OCI-LY7 (cell line): ENCODE measurements at regions not wholly inside any gene's neighbourhood (a gene's known extent, or its start where the extent isn't known, plus 50 kb on each side); places are given as distances from the start of the nearest gene placed in this dataset.

ENCODE experiments used
- BruUV-seq: library from RNA; stranded (reverse); fragments of 400-500 nt; replicated peaks from 2 replicates; lab custom pipeline; 2021; lab: Mats Ljungman, UMichigan
- CTCF ChIA-PET: fragments of 300-600 bp; sonication (Branson Sonifier 250); formaldehyde crosslinking; loops from one replicate; lab custom pipeline; 2022; ENCODE audit warnings: antibody characterized with exemption; ENCODE audit not compliant: unreplicated experiment; lab: Charles Lee
- POLR2A ChIA-PET: fragments of 300-600 bp; sonication (Branson Sonifier 250); formaldehyde crosslinking; loops from one replicate; lab custom pipeline; 2022; ENCODE audit warnings: antibody characterized with exemption; lab: Charles Lee
- DNase-seq: peaks from one replicate; pipeline ENCODE4 v3.0.0-alpha.2; 2015; ENCODE audit warnings: low spot score
- H2AFZ ChIP-seq: fragments of 200-600 bp; sonication (generic), shearing (Covaris generic); 2 replicates; pipeline ENCODE4 v1.6.1; 2014; ENCODE audit warnings: mild to moderate bottlenecking, antibody characterized with exemption, low read length, moderate library complexity
- H3K27ac ChIP-seq: fragments of 200-600 bp; sonication (generic); 2 replicates; pipeline ENCODE4 v1.5.1; 2014; ENCODE audit warnings: mixed run types, low read depth, mild to moderate bottlenecking, moderate library complexity, low read length, inconsistent platforms; ENCODE audit not compliant: poor library complexity, severe bottlenecking
- H3K36me3 ChIP-seq: fragments of 200-600 bp; sonication (generic); 2 replicates; pipeline ENCODE4 v1.6.1; 2014; ENCODE audit warnings: mild to moderate bottlenecking, antibody characterized with exemption, low read length, moderate library complexity, mixed read lengths; ENCODE audit not compliant: insufficient read depth
- H3K4me1 ChIP-seq: fragments of 200-600 bp; sonication (generic); 2 replicates; pipeline ENCODE4 v1.5.1; 2014; ENCODE audit warnings: mild to moderate bottlenecking, low read length; ENCODE audit not compliant: insufficient read depth, poor library complexity, severe bottlenecking
- H3K4me2 ChIP-seq: fragments of 200-600 bp; sonication (generic); 2 replicates; pipeline ENCODE4 v1.6.1; 2014; ENCODE audit warnings: mild to moderate bottlenecking, low read length
- H3K4me3 ChIP-seq: fragments of 200-600 bp; sonication (generic); 2 replicates; pipeline ENCODE4 v1.5.1; 2014; ENCODE audit warnings: mild to moderate bottlenecking, low read depth, low read length; ENCODE audit not compliant: poor library complexity, severe bottlenecking
- H3K79me2 ChIP-seq: fragments of 200-600 bp; sonication (generic); 2 replicates; pipeline ENCODE4 v1.6.1; 2016; ENCODE audit warnings: low read depth, mild to moderate bottlenecking, low read length, moderate library complexity, mixed read lengths; ENCODE audit not compliant: insufficient read depth
- H3K9me2 ChIP-seq: fragments of 200-600 bp; sonication (generic); 2 replicates; pipeline ENCODE4 v1.6.1; 2016; ENCODE audit warnings: mild to moderate bottlenecking, low read length, mixed read lengths; ENCODE audit not compliant: insufficient read depth
- H3K9me3 ChIP-seq: fragments of 200-600 bp; sonication (generic); 2 replicates; pipeline ENCODE4 v1.6.1; 2014; ENCODE audit warnings: mild to moderate bottlenecking, mixed run types, low read length, mixed read lengths
- H4K20me1 ChIP-seq: fragments of 200-600 bp; sonication (generic); 2 replicates; pipeline ENCODE4 v1.6.1; 2014; ENCODE audit warnings: mild to moderate bottlenecking, antibody characterized with exemption, low read length, moderate library complexity, mixed read lengths; ENCODE audit not compliant: insufficient read depth
- EZH2phosphoT487 ChIP-seq: fragments of 200-600 bp; sonication (generic); IDR thresholded peaks from 2 replicates; pipeline ENCODE4 v1.6.1; 2018; ENCODE audit warnings: low read depth, borderline replicate concordance, mild to moderate bottlenecking, mixed run types, antibody characterized with exemption, low read length, moderate library complexity, mixed read lengths
- intact Hi-C: fragments of 100-400 bp; cut with micrococcal nuclease; formaldehyde crosslinking; loops from one replicate; pipeline ENCODE4 v1.10.0; 2022; ENCODE audit not compliant: unreplicated experiment
- TF ChIP-seq, protein P1 (sequence below): fragments of 200-600 bp; sonication (generic); conservative IDR thresholded peaks from 2 replicates; pipeline ENCODE4 v1.5.1; 2014; ENCODE audit warnings: mild to moderate bottlenecking, antibody characterized with exemption, low read length, moderate library complexity, mixed read lengths

DNA sequence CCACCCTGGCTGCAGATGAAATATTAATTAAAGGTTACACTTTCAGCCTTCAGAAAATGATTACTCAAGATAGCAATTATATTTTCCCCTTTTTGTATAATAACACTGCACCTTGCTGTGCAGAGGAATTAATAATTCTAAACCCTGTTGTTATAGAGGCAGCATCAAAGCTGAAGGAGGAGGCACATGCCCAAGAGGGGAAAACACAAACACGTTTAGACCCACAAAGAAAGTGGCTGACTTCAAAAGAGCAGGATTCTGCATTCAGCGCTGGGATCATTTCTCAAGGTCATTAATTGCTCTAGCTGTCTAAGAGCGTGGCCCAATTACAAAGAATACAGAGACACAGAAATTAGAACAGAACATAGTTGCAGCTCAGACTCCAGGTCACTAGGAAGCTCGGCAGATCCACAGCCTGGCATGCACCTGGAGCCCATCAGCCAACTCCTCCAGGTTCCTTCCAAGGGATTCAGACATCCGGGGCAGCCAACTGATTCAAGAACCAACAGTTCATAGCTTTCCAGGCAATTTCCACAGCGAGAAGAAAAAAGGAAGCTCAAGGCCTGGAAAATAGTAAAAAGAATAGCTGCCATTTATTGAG is 102.3 kb upstream of the ID2 start:
- BruUV-seq, result no TSS peak
- no peaks in the 10 kb centered on the region for H3K9me3 ChIP-seq
- ChIA-PET CTCF (interaction anchor here (0.8 to 0.9 kb wide), 2 partner anchors 35 to 102 kb away, joined by 3 to 4 read pairs; no protein-coding TSS in a partner anchor), POLR2A (interaction anchor here (1.7 to 8.5 kb wide), 11 partner anchors 7 to 105 kb away, joined by 3 to 100 read pairs (median 11); partner anchors contain the start of gene ID2)
- H2AFZ ChIP-seq, result peak overlapping the region; percentile 22; the same call in 1 of the 2 replicates
- no peaks in the 10 kb centered on the region for H3K36me3 ChIP-seq
- peak overlapping the region; percentile 90 for H3K4me2 ChIP-seq
- no peaks in the 10 kb centered on the region for H4K20me1 ChIP-seq
- H3K4me3 ChIP-seq, result peak overlapping the region; percentile 75
- no peak for DNase-seq
- H3K79me2 ChIP-seq, result peaks cover 14% of the 10 kb centered on the region; the same call in 1 of the 2 replicates
- peaks cover 94% of the 10 kb centered on the region for H3K4me1 ChIP-seq
- TF ChIP-seq, protein P1, sequence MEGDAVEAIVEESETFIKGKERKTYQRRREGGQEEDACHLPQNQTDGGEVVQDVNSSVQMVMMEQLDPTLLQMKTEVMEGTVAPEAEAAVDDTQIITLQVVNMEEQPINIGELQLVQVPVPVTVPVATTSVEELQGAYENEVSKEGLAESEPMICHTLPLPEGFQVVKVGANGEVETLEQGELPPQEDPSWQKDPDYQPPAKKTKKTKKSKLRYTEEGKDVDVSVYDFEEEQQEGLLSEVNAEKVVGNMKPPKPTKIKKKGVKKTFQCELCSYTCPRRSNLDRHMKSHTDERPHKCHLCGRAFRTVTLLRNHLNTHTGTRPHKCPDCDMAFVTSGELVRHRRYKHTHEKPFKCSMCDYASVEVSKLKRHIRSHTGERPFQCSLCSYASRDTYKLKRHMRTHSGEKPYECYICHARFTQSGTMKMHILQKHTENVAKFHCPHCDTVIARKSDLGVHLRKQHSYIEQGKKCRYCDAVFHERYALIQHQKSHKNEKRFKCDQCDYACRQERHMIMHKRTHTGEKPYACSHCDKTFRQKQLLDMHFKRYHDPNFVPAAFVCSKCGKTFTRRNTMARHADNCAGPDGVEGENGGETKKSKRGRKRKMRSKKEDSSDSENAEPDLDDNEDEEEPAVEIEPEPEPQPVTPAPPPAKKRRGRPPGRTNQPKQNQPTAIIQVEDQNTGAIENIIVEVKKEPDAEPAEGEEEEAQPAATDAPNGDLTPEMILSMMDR, result no peak
- no peak for TF ChIP-seq EZH2phosphoT487
- peak overlapping the region; percentile 98 for H3K27ac ChIP-seq
- intact Hi-C loops, result loop anchor here (10.0 kb wide), 3 partner anchors 945 to 1525 kb away; no protein-coding TSS in a partner anchor
- H3K9me2 ChIP-seq, result no peaks in the 10 kb centered on the region

DNA sequence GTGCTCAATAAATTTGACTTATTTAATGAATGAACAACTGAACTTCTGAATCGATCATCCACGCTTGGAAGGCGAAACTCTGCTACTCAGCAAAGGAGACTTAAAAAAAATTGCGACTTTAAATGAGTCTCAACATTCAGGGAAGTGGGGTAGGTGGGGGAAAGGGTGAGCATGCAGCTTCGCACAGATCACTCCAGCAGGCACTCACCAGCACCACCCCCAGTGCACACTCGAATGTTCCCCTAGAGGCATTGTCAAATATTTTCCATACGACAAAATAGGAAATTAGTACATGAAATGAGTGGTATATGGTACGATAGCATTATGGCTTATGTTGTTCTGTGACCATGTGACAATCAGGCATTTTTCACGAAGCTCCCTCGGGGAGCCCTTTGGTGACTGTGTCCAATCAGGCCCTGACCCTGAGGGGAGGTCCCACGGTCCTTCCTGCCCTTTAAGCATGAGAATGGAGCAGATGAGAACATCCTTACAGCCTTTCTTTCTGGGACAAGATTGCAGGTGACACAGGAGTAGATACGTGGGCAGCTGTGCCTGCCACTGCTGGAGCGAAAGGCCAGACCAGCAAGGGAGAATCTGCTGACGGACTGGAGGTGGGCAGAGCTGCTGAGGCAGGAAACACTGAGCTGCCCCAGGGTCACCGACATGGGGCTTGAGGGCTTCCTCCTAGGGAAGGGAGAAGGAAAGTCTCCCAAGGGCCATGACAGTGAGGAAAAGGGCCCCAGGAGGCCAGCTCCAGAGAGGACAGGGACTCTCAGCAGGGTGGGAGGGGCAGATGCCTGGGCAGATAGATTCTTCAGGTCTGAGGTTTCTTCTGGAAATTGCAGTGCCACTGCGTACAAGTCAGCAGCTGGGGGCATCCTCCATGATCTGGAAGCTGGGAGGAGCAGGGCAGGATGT is 101.3 kb upstream of the ID2 start:
- Histone ChIP-seq H2AFZ (peak overlapping the region; percentile 29; the same call in 1 of the 2 replicates), H4K20me1 (no peaks in the 10 kb centered on the region), H3K9me2 (no peaks in the 10 kb centered on the region), H3K4me1 (peaks cover 97% of the 10 kb centered on the region), H3K4me3 (peak overlapping the region; percentile 60), H3K9me3 (no peaks in the 10 kb centered on the region), H3K4me2 (peak overlapping the region; percentile 90), H3K79me2 (peaks cover 14% of the 10 kb centered on the region; the same call in 1 of the 2 replicates), H3K27ac (peak overlapping the region; percentile 98), H3K36me3 (no peaks in the 10 kb centered on the region)
- DNase-seq, result peak; percentile 41
- POLR2A ChIA-PET, result interaction anchor here (0.6 to 8.5 kb wide), 18 partner anchors 8 to 161 kb away, joined by 3 to 100 read pairs (median 10); partner anchors contain the start of gene ID2
- no TSS peak for BruUV-seq
- no peak for TF ChIP-seq EZH2phosphoT487
- TF ChIP-seq, protein P1, result peak; percentile 39
- CTCF ChIA-PET, result interaction anchor here (0.6 to 1.4 kb wide), 6 partner anchors 9 to 48 kb away, joined by 3 to 6 read pairs (median 4); no protein-coding TSS in a partner anchor
- intact Hi-C loops, result loop anchor here (10.0 kb wide), 1 partner anchor 964 kb away; no protein-coding TSS in a partner anchor
